GM21528 (cell line): ENCODE measurements at regions not wholly inside any gene's neighbourhood (a gene's known extent, or its start where the extent isn't known, plus 50 kb on each side); places are given as distances from the start of the nearest gene placed in this dataset.

Experiments used
- ATAC-seq: cut with Tn5 transposase; IDR thresholded peaks from one replicate; pipeline ENCODE4 v1.9.1; 2021; ENCODE audit warnings: mild to moderate bottlenecking, moderate library complexity; ENCODE audit not compliant: unreplicated experiment, low FRiP score

- no peak for ATAC-seq
Measured at GRCh38 chr15:69574506-69574905, 121.9 kb downstream of the RPLP1 start.

- ATAC-seq: no peak
Measured at GRCh38 chr15:69575387-69575786, 122.8 kb downstream of the RPLP1 start.

- no peak for ATAC-seq
Measured at GRCh38 chr15:69576035-69576526, 123.5 kb downstream of the RPLP1 start.

- ATAC-seq: no peak
Measured at GRCh38 chr15:69576948-69577351, 124.3 kb downstream of the RPLP1 start.

GRCh38 chr15:69577397-69577796 is 124.8 kb downstream of the RPLP1 start:
- ATAC-seq: no peak

GRCh38 chr15:69578252-69578651 is 125.6 kb downstream of the RPLP1 start:
- ATAC-seq: no peak

GRCh38 chr15:69578787-69579583 is 126.4 kb downstream of the RPLP1 start:
- no peak for ATAC-seq

- ATAC-seq: no peak
Measured at GRCh38 chr15:69579950-69580618, 127.5 kb downstream of the RPLP1 start.

GRCh38 chr15:69583626-69584025 is 131.0 kb downstream of the RPLP1 start:
- no peak for ATAC-seq

GRCh38 chr15:69585937-69586336 is 133.3 kb downstream of the RPLP1 start:
- no peak for ATAC-seq

GRCh38 chr15:69586721-69587120 is 134.1 kb downstream of the RPLP1 start:
- ATAC-seq: no peak

GRCh38 chr15:69587723-69588426 is 135.3 kb downstream of the RPLP1 start:
- ATAC-seq: no peak

GRCh38 chr15:69590201-69590710 is 137.6 kb downstream of the RPLP1 start:
- no peak for ATAC-seq

- no peak for ATAC-seq
Measured at GRCh38 chr15:69590932-69591524, 138.4 kb downstream of the RPLP1 start.

- no peak for ATAC-seq
Measured at GRCh38 chr15:69591905-69592508, 139.4 kb downstream of the RPLP1 start.

GRCh38 chr15:69592954-69593353 is 140.3 kb downstream of the RPLP1 start:
- ATAC-seq: no peak

- ATAC-seq: no peak
Measured at GRCh38 chr15:69593488-69593887, 140.9 kb downstream of the RPLP1 start.

- no peak for ATAC-seq
Measured at GRCh38 chr15:69593981-69594966, 141.7 kb downstream of the RPLP1 start.
